ENCODE measurements at regions not wholly inside any gene's neighbourhood (a gene's known extent, or its start where the extent isn't known, plus 50 kb on each side); places are given as distances from the start of the nearest gene placed in this dataset.
"Not testable (repeated sequence)": the region's sequence is repeated elsewhere in the genome, so short reads cannot be mapped to it uniquely, and the experiment has no call there.

GRCh38 chrX:123121241-123121640 is 62.8 kb upstream of the GRIA3 start:
- FAIRE-seq (no peak), DNase-seq (ENCODE audit: low read depth in 1 of 2, low spot score in 1 of 2) (no peak), ATAC-seq (no peak)
- Histone ChIP-seq H3K27ac (no peak overlapping the region), H3K9me3 (no peaks in the 10 kb centered on the region), H3K4me1 (no peaks in the 10 kb centered on the region), H3K4me3 (no peak overlapping the region), H3K4me2 (no peak overlapping the region)
- 22% methylated on average over 5 of the region's 6 CpGs for WGBS (ENCODE audit: missing lambda C conversion rate)
- no peak for TF ChIP-seq RAD21 (conservative IDR thresholded peaks at IDR 0.05 in 1 of 2, IDR thresholded peaks at IDR 0.05 in 1 of 2)
- no peak for TF ChIP-seq MYC (IDR thresholded peaks at IDR 0.05; ENCODE audit: borderline replicate concordance, low read length)
- TF ChIP-seq EHMT2 (IDR thresholded peaks at IDR 0.05; ENCODE audit: low read depth), result no peak
- no peak for TF ChIP-seq HDAC2 (IDR thresholded peaks at IDR 0.05)
- TF ChIP-seq HOXB5 (CRISPR knock-in tag; IDR thresholded peaks at IDR 0.05), result no peak
- TF ChIP-seq TP53 (CRISPR knock-in tag; IDR thresholded peaks at IDR 0.05), result no peak
- no peak for TF ChIP-seq FOSB (CRISPR knock-in tag; IDR thresholded peaks at IDR 0.05)
- no peak for TF ChIP-seq MAFK (IDR thresholded peaks at IDR 0.05; ENCODE audit: partially characterized antibody)
- no peak for TF ChIP-seq FOSL2 (IDR thresholded peaks at IDR 0.05)
- TF ChIP-seq FOSL2 (CRISPR knock-in tag; IDR thresholded peaks at IDR 0.05), result no peak
- no peak for TF ChIP-seq RARB (CRISPR knock-in tag; IDR thresholded peaks at IDR 0.05)
- TF ChIP-seq, protein P1, sequence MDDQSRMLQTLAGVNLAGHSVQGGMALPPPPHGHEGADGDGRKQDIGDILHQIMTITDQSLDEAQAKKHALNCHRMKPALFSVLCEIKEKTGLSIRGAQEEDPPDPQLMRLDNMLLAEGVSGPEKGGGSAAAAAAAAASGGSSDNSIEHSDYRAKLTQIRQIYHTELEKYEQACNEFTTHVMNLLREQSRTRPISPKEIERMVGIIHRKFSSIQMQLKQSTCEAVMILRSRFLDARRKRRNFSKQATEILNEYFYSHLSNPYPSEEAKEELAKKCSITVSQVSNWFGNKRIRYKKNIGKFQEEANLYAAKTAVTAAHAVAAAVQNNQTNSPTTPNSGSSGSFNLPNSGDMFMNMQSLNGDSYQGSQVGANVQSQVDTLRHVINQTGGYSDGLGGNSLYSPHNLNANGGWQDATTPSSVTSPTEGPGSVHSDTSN (IDR thresholded peaks at IDR 0.05), result no peak
- no peak for TF ChIP-seq REST (IDR thresholded peaks at IDR 0.05)
- no peak for TF ChIP-seq JUN (IDR thresholded peaks at IDR 0.05)
- no peak for TF ChIP-seq ESRRA (IDR thresholded peaks at IDR 0.05; ENCODE audit: borderline replicate concordance, low read length)
- TF ChIP-seq KDM1A (IDR thresholded peaks at IDR 0.05; ENCODE audit: low read depth), result no peak
- TF ChIP-seq HEYL (CRISPR knock-in tag; IDR thresholded peaks at IDR 0.05), result no peak
- ChIA-PET POLR2A (no interaction called here), CTCF (no interaction called here)

DNA sequence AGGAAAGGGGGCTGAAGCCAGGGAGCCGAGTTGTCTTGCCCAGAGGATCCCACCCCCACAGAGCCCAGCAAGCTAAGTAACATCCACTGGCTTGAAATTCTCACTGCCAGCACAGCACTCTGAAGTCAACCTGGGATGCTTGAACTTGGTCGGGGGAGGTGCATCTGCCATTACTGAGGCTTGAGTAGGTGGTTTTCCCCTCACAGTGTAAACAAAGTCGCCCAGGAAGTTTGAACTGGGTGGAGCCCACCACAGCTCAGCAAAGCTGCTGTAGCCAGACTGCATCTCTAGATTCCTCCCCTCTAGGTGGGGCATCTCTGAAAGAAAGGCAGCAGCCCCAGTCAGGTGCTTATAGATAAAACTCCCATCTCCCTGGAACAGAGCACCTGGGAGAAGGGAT is 54.3 kb upstream of the GRIA3 start:
- 20% methylated on average over 2 of the region's 3 CpGs for WGBS (ENCODE audit: missing lambda C conversion rate)
- POLR2A ChIA-PET; FAIRE-seq; DNase-seq (ENCODE audit: low read depth in 1 of 2, low spot score in 1 of 2); H3K4me1 ChIP-seq; ATAC-seq; H3K4me2 ChIP-seq; H3K27ac ChIP-seq; CTCF ChIA-PET; H3K9me3 ChIP-seq; H3K4me3 ChIP-seq: not testable (repeated sequence)

Small RNA genes lying in the stretch of these regions (small RNA-seq; reads per million reads assigned to genes)
- gene MIR3672 (0 to 6.9 (median 0) reads per million in 6 experiments), gene RF00012 (0 reads per million in 6 experiments)
